NCI-H2196 (cell line): ENCODE measurements at regions not wholly inside any gene's neighbourhood (a gene's known extent, or its start where the extent isn't known, plus 50 kb on each side); places are given as distances from the start of the nearest gene placed in this dataset.
"Not testable (repeated sequence)": the region's sequence is repeated elsewhere in the genome, so short reads cannot be mapped to it uniquely, and the experiment has no call there.

Source experiments
- DNase-seq: peaks from one replicate; lab custom pipeline; 2025; ENCODE audit not compliant: unreplicated experiment; lab: John Stamatoyannopoulos, UW

GRCh38 chr13:22903925-22904324, 276.9 kb upstream of the SGCG start:
- no peak for DNase-seq

GRCh38 chr13:22915442-22916082, 265.2 kb upstream of the SGCG start:
- peak; percentile 1 for DNase-seq

GRCh38 chr13:22916276-22916675, 264.5 kb upstream of the SGCG start:
- DNase-seq: not testable (repeated sequence)

- no peak for DNase-seq
Observed at GRCh38 chr13:22925881-22926747, 254.7 kb upstream of the SGCG start.

GRCh38 chr13:22926748-22927400, 253.9 kb upstream of the SGCG start:
- no peak for DNase-seq

GRCh38 chr13:22927845-22928244, 252.9 kb upstream of the SGCG start:
- not testable (repeated sequence) for DNase-seq

GRCh38 chr13:22929381-22930126, 251.2 kb upstream of the SGCG start:
- DNase-seq: no peak

GRCh38 chr13:22931576-22931975, 249.2 kb upstream of the SGCG start:
- DNase-seq: no peak

- DNase-seq: not testable (repeated sequence)
Observed at GRCh38 chr13:22932632-22933412, 248.0 kb upstream of the SGCG start.

GRCh38 chr13:22933571-22934181, 247.1 kb upstream of the SGCG start:
- DNase-seq: no peak

GRCh38 chr13:22934744-22935523, 245.8 kb upstream of the SGCG start:
- DNase-seq: no peak

GRCh38 chr13:22936228-22936627, 244.6 kb upstream of the SGCG start:
- no peak for DNase-seq

- DNase-seq: no peak
Observed at GRCh38 chr13:22937241-22937640, 243.5 kb upstream of the SGCG start.

GRCh38 chr13:22937953-22938352, 242.8 kb upstream of the SGCG start:
- DNase-seq: no peak

- no peak for DNase-seq
Observed at GRCh38 chr13:22938576-22938975, 242.2 kb upstream of the SGCG start.

GRCh38 chr13:22939157-22939556, 241.6 kb upstream of the SGCG start:
- DNase-seq: no peak

GRCh38 chr13:22940090-22940710, 240.6 kb upstream of the SGCG start:
- no peak for DNase-seq

GRCh38 chr13:22940736-22941135, 240.0 kb upstream of the SGCG start:
- no peak for DNase-seq

GRCh38 chr13:22941495-22941894, 239.3 kb upstream of the SGCG start:
- DNase-seq: not testable (repeated sequence)
